Subcutaneous abdominal adipose tissue (tissue), 5 donors: ENCODE measurements at regions not wholly inside any gene's neighbourhood (a gene's known extent, or its start where the extent isn't known, plus 50 kb on each side); places are given as distances from the start of the nearest gene placed in this dataset.
A peak's percentile ranks its signal among the peaks of the same experiment; 100 is the strongest.

ENCODE experiments used
- H3K27ac ChIP-seq: one replicate; pipeline ENCODE4 v1.7.0; 2013; ENCODE audit warnings: low read depth, mild to moderate bottlenecking, inconsistent platforms, low read length, moderate library complexity
- H3K27me3 ChIP-seq, 5 donors: one replicate each; pipeline ENCODE4 v1.7.0; 2013; ENCODE audit warnings: low read length in 5 of 5, inconsistent platforms in 1 of 5; ENCODE audit not compliant: control insufficient read depth in 5 of 5, insufficient read depth in 4 of 5
- H3K36me3 ChIP-seq, 5 donors: one replicate each; pipeline ENCODE4 v1.7.0; 2013; ENCODE audit warnings: low read length in 5 of 5; ENCODE audit not compliant: control insufficient read depth in 5 of 5, insufficient read depth in 5 of 5
- H3K4me1 ChIP-seq, 5 donors: one replicate each; pipeline ENCODE4 v1.7.0; 2013; ENCODE audit warnings: low read length in 5 of 5, mild to moderate bottlenecking in 3 of 5, moderate library complexity in 1 of 5; ENCODE audit not compliant: control insufficient read depth in 5 of 5, insufficient read depth in 5 of 5
- H3K4me3 ChIP-seq, 5 donors: one replicate each; pipeline ENCODE4 v1.7.0; 2013; ENCODE audit warnings: low read length in 5 of 5, low read depth in 1 of 5
- H3K9ac ChIP-seq, 5 donors: one replicate each; pipeline ENCODE4 v1.7.0; 2013; ENCODE audit warnings: low read length in 5 of 5, mild to moderate bottlenecking in 4 of 5, moderate library complexity in 3 of 5
- H3K9me3 ChIP-seq, 5 donors: one replicate each; pipeline ENCODE4 v1.7.0; 2013; ENCODE audit warnings: low read length in 5 of 5; ENCODE audit not compliant: control insufficient read depth in 5 of 5
- donor health status: healthy.
- donor health status: healthy.
- donor health status: healthy.
- donor health status: healthy.
- donor health status: healthy.

DNA sequence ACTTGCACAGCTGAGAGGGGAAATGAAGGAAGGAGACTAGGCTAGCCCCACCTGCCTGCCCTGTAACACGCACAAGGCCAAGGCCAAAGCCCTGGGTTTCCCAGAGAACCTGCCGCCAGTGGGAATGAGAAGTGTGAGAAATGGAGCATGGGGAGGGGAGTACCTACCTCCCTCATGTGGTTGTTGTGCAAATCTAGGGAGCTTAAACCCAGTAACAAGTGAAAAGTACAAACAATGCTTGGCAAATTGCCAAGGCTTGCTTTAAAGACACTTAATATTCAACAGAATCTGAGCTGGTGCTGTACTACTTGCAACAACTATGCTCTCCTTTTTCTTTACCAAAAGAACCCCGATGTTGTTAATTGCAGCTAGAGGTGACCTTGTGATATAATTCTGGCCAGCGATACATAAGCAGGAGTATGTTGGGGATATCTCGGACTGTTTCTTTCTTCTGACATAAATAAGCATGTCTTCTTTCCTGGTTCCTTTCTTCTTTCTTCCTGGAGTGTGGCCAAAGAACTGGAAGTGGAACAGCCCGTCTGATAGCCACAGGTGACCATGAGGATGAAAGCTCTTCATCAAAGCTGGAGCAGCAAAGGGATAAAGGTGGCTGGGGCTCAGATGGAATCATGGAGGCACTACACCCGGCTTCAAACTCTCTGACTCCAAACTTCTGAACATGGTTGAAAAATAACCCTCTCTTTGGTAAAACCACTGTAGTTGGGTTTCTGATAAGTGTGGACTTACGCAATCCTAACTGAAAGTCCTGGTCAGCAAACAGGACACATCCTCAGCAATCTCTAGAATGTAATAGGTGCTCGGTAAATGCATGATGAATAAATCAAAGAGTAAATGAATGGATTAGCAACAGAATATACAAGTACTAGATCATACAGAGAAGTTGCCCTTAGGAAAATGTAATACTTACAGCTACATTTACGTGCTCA is 207.9 kb downstream of the NUAK1 start:
- Histone ChIP-seq H3K36me3 (no peaks in the 10 kb centered on the region), H3K9me3 (no peaks in the 10 kb centered on the region), H3K27me3 (no peaks in the 10 kb centered on the region), H3K9ac (no peak overlapping the region), H3K4me3 (no peak overlapping the region), H3K27ac (no peak overlapping the region), H3K4me1 (peaks cover 1 to 19% (median 2%) of the 10 kb centered on the region in 5 donors)

DNA sequence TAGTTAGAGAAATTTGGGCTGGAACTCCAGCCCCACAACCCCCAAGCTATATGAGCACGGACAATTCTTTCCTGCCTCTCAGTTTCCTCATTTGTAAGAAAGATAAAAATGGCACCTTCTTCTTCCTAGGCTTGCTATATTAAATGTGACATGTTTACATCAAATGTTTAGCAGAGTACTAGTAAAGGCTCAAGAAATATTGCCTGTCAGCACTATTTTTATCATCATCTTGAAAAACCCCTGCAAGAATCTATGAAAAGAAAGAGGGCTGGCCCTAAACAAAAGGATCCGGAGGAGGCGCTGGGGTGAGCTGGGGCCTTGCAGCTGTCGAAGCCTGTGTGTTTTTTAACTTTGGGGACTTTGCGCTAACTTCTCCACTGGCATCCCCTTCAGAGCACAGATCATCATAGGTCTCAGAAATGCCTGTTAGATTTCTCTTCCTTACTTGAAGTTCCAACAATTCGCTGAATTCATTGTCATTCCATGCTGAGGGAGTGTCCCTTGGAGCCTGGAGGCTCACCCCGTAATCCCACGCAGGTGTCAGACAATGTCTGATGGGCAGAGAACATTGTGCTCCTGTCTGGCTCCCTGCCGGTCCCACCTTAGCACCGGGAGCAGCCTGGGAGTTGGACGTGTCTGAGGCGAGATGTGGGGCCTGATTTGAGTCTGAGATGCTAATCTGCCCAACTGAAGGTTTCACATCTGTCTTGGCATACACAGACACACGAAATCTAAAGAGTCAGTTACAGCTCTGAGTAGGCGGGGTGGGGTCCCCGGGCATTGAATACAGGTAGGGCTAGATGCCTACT is 206.8 kb downstream of the NUAK1 start:
- H3K9me3 ChIP-seq = no peaks in the 10 kb centered on the region
- no peak overlapping the region for H3K4me3 ChIP-seq
- no peak overlapping the region for H3K27ac ChIP-seq
- H3K27me3 ChIP-seq = no peaks in the 10 kb centered on the region
- no peak overlapping the region for H3K9ac ChIP-seq
- H3K4me1 ChIP-seq = peaks cover 2 to 22% (median 5%) of the 10 kb centered on the region in 5 donors
- no peaks in the 10 kb centered on the region for H3K36me3 ChIP-seq

DNA sequence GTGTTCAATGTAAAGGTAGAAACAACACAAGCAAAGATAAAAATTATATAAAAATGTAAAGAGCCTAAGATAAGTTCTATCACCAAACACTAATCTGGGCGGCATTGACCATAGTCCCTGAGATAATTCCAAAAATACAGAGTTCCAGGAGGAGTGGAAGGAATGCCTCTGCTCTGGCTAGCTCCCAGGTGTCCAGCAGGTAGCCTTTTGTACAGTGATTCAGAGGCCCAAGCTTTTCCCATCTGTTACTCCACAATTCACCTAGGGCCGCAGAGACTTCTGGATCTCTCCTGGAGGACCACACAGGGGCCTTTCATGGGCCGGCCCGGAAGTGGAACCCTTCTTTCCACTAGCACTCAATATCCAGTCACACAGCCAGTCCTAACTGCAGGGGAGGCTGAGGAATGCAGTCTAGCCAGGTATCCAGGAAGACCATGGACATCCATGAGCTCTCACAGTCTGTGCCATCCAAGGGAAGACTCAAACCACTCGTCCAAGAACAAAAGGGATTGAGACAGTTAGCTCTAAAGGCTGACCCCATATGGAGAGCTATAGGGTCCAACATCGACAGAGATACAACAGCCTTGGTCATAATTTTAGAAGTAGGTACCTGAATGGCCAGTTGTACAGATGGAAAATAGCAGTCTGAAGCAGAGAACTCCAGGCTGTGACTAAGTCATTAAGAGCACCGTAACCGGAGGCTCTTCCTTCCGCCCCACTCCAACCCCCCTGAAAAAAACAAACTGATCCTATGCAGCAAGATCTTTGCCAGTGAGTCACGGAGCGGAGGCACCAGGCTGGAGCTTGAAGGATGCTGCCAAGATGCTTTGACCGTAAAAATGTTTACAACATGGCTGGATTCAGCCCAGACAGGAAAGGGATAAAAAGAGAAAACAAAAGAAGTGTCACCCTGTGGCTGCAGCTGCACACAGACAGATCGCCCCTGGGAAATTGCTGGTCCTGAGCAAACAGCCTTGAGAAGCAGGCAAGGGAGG is 204.8 kb downstream of the NUAK1 start:
- Histone ChIP-seq H3K27me3 (no peaks in the 10 kb centered on the region), H3K27ac (no peak overlapping the region), H3K4me1 (peaks cover 2 to 22% (median 5%) of the 10 kb centered on the region in 5 donors), H3K9ac (no peak overlapping the region), H3K9me3 (no peaks in the 10 kb centered on the region), H3K4me3 (peak overlapping the region in 1 of 5 donors; percentile 1), H3K36me3 (no peaks in the 10 kb centered on the region)

DNA sequence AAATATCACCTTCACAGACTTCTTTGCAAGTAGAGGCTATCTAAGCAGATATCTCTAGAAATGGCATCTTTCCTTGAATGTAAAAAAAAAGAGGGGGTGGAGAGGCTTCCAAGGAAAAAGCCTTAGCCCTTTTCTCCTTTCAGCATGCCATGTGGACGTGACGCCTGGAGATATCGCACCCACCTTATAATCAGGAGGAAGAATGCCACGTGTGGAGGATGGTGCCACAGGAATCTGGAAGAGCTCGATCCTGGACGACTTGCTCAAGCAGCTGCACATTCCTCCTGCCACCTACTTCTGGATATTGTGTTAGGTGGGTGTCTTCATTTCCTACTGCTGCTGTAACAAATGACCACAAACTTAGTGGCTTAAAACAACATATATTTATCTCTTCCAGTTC is 203.6 kb downstream of the NUAK1 start:
- no peaks in the 10 kb centered on the region for H3K36me3 ChIP-seq
- H3K27me3 ChIP-seq = no peaks in the 10 kb centered on the region
- H3K27ac ChIP-seq = no peak overlapping the region
- no peaks in the 10 kb centered on the region for H3K9me3 ChIP-seq
- no peak overlapping the region for H3K4me3 ChIP-seq
- H3K4me1 ChIP-seq = peaks cover 2 to 22% (median 5%) of the 10 kb centered on the region in 5 donors
- H3K9ac ChIP-seq = no peak overlapping the region

DNA sequence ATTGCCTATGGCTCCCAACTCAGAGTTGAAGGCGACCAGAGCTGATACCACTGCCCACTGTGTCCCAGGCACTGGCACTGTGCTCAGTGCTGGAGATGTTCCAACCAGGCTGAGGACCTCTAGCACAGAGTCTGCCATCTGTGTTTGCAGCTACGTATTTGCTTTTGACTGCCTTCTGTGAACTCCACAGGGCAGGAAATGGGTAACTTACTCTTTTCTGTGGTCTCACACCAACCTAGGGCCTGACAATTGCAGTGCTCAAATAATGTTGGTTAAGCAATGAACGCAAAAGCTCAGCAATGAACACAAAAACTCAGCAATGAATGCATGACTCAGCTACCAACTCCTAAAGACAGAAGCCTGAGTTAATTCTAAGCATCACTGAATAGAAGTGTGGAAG is 202.8 kb downstream of the NUAK1 start:
- Histone ChIP-seq H3K9me3 (no peaks in the 10 kb centered on the region), H3K27me3 (no peaks in the 10 kb centered on the region), H3K4me3 (no peak overlapping the region), H3K27ac (no peak overlapping the region), H3K36me3 (no peaks in the 10 kb centered on the region), H3K9ac (no peak overlapping the region), H3K4me1 (peaks cover 2 to 17% (median 5%) of the 10 kb centered on the region in 5 donors)

DNA sequence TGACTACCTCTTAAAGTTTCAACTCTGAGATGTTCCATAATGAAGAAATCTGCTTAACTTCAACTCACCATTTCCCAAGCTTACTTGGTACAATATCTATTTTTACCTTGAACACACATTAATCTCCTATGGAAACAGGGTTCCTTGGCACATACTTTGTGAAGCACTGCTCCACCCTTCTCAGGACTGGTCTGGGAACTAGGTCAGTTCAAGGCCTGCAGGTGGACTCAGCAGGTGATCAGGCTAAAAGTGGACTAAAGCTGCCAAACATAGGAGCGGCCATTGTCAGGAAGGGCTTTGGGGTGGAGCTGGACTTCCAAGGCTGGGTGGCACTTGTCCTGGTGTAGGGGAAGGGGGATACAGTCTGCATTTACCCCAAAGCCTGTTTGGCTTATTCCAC is 202.3 kb downstream of the NUAK1 start:
- Histone ChIP-seq H3K27ac (no peak overlapping the region), H3K4me3 (no peak overlapping the region), H3K27me3 (no peaks in the 10 kb centered on the region), H3K9ac (no peak overlapping the region), H3K4me1 (peaks cover 2 to 17% (median 5%) of the 10 kb centered on the region in 5 donors), H3K36me3 (no peaks in the 10 kb centered on the region), H3K9me3 (no peaks in the 10 kb centered on the region)

DNA sequence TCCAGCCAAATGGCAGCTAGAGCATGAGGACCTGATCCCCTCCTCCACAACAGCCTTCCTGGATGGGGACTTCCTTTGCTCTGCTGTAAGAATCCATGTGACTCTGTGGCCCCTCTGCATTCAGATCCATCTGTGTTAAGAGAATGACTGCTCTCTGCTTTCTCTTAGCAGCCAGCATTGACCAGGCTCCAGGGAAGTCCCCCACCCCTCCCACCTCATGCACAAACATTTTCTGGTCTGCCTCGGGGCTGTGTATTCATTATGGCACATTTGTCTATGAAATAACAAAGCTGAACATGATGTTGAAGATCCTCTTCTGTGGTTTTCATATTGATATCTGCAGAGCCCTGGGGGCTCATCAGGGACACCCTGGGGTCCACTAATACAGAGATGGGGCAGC is 201.7 kb downstream of the NUAK1 start:
- no peak overlapping the region for H3K4me3 ChIP-seq
- H3K36me3 ChIP-seq = no peaks in the 10 kb centered on the region
- peaks cover 2 to 17% (median 5%) of the 10 kb centered on the region in 5 donors for H3K4me1 ChIP-seq
- no peaks in the 10 kb centered on the region for H3K9me3 ChIP-seq
- no peaks in the 10 kb centered on the region for H3K27me3 ChIP-seq
- no peak overlapping the region for H3K9ac ChIP-seq
- H3K27ac ChIP-seq = no peak overlapping the region

DNA sequence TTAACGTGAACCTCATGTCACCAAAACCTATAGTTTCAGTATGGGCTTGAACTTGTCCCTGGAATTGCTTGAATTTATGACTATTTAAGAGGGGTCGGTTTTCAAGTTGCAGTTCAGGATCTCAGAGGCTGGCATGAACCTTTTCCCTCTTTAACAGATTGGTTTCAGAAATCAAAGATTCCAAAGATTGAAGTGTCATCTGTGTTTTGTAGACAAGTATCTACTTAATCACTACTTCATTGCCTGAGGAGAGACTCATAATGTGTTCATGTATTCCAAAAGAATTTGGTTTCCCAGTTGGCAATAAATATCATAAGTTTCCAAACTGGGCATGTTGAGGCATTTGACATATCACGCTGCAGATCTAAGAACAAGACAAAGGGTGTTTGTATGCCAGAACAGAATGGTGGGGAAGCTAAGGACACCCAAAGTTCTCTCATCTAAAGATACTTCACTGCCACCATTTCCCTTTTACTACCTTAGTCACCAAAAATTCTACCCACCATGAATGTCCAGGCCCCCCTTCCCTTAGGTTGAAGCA is 199.5 kb downstream of the NUAK1 start:
- Histone ChIP-seq H3K27ac (no peak overlapping the region), H3K9me3 (peaks cover 0 to 7% (median 4%) of the 10 kb centered on the region in 5 donors), H3K27me3 (no peaks in the 10 kb centered on the region), H3K4me3 (no peak overlapping the region), H3K4me1 (peaks cover 0 to 13% (median 5%) of the 10 kb centered on the region in 5 donors), H3K36me3 (no peaks in the 10 kb centered on the region), H3K9ac (no peak overlapping the region)

DNA sequence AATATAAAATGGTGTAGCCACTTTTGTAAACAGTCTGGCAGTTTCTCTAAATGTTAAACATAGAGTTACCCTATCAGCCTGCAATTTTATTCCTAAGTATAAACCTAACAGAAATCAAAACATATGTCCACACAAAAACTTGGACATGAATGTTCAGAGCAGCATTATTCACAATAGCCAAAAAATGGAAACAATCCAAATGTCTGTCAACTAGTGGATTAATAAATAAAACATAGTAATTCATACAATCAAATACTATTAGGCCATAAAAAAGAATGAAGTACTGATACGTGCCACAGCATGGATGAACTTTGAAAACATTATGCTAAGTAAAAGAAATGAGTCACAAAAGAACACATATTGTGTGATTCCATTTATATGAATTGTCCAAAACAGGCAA is 196.5 kb downstream of the NUAK1 start:
- no peaks in the 10 kb centered on the region for H3K27me3 ChIP-seq
- no peaks in the 10 kb centered on the region for H3K4me1 ChIP-seq
- no peak overlapping the region for H3K9ac ChIP-seq
- no peak overlapping the region for H3K27ac ChIP-seq
- no peak overlapping the region for H3K4me3 ChIP-seq
- H3K9me3 ChIP-seq = peaks cover 0 to 7% (median 4%) of the 10 kb centered on the region in 5 donors
- no peaks in the 10 kb centered on the region for H3K36me3 ChIP-seq
